ENCODE measurements at regions not wholly inside any gene's neighbourhood (a gene's known extent, or its start where the extent isn't known, plus 50 kb on each side); places are given as distances from the start of the nearest gene placed in this dataset.
"Not testable (repeated sequence)": the region's sequence is repeated elsewhere in the genome, so short reads cannot be mapped to it uniquely, and the experiment has no call there.

DNA sequence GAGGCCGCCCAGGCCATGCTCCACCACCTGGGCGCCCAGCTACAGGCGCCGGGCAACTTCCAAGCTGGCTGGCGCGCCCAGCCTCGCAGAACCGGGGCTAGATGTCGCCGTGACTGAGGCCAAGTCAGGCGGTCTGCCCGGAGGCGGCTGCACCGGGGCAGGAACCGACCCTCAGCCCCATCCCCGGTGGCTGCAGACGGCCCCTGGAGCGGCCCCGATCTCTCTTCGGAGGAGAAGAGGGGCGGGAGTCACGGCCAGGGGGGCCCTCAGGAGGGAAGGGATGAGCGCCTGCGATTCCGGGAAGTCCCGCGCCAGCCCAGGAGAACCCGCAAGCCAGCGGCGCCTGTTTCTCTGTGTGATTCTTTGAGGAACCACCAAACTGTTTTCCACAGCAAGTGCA, 671.3 kb upstream of the DEFB115 start:
- TF ChIP-seq, protein P1, sequence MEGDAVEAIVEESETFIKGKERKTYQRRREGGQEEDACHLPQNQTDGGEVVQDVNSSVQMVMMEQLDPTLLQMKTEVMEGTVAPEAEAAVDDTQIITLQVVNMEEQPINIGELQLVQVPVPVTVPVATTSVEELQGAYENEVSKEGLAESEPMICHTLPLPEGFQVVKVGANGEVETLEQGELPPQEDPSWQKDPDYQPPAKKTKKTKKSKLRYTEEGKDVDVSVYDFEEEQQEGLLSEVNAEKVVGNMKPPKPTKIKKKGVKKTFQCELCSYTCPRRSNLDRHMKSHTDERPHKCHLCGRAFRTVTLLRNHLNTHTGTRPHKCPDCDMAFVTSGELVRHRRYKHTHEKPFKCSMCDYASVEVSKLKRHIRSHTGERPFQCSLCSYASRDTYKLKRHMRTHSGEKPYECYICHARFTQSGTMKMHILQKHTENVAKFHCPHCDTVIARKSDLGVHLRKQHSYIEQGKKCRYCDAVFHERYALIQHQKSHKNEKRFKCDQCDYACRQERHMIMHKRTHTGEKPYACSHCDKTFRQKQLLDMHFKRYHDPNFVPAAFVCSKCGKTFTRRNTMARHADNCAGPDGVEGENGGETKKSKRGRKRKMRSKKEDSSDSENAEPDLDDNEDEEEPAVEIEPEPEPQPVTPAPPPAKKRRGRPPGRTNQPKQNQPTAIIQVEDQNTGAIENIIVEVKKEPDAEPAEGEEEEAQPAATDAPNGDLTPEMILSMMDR (IDR thresholded peaks at IDR 0.05; ENCODE audit: insufficient read depth, low read depth, low read length) = not testable (repeated sequence)
- not testable (repeated sequence) for TF ChIP-seq EZH2 (IDR thresholded peaks at IDR 0.05; ENCODE audit: insufficient read depth, low read length)

Data from astrocyte (in vitro differentiated cells and primary cell).